Endodermal cell (in vitro differentiated cells): ENCODE measurements at regions not wholly inside any gene's neighbourhood (a gene's known extent, or its start where the extent isn't known, plus 50 kb on each side); places are given as distances from the start of the nearest gene placed in this dataset.

Experiments used
- DNase-seq: peaks from one replicate; pipeline ENCODE4 v3.0.0-alpha.2; 2017
- H3K27ac ChIP-seq: 2 replicates; pipeline ENCODE4 v1.5.1; 2013; ENCODE audit warnings: mild to moderate bottlenecking, low read depth, low read length, moderate library complexity
- H3K27me3 ChIP-seq: 2 replicates; pipeline ENCODE4 v1.6.1; 2013; ENCODE audit warnings: mild to moderate bottlenecking, low read length, moderate library complexity; ENCODE audit not compliant: insufficient read depth, control insufficient read depth, poor library complexity, severe bottlenecking
- H3K36me3 ChIP-seq: 2 replicates; pipeline ENCODE4 v1.7.0; 2013; ENCODE audit warnings: mild to moderate bottlenecking, low read length, moderate library complexity; ENCODE audit not compliant: control insufficient read depth, insufficient read depth
- H3K4me1 ChIP-seq: one replicate; pipeline ENCODE4 v1.7.0; 2013; ENCODE audit warnings: low read length; ENCODE audit not compliant: control insufficient read depth, insufficient read depth
- H3K4me3 ChIP-seq: 2 replicates; pipeline ENCODE4 v1.5.1; 2013; ENCODE audit warnings: mild to moderate bottlenecking, low read length, moderate library complexity
- H3K9ac ChIP-seq: 2 replicates; pipeline ENCODE4 v1.6.1; 2013; ENCODE audit warnings: mild to moderate bottlenecking, low read length, moderate library complexity; ENCODE audit not compliant: poor library complexity, severe bottlenecking; ENCODE audit errors: extremely low read depth
- H3K9me3 ChIP-seq: 2 replicates; pipeline ENCODE4 v1.6.1; 2013; ENCODE audit warnings: mild to moderate bottlenecking, low read length, moderate library complexity; ENCODE audit not compliant: control insufficient read depth
- H3K27ac Mint-ChIP-seq: 2 replicates; pipeline ENCODE4 v1.8.0; 2020; ENCODE audit warnings: mixed read lengths
- H3K27me3 Mint-ChIP-seq: 2 replicates; pipeline ENCODE4 v1.8.0; 2021; ENCODE audit warnings: mild to moderate bottlenecking, mixed read lengths; ENCODE audit not compliant: insufficient read depth
- H3K36me3 Mint-ChIP-seq: 2 replicates; pipeline ENCODE4 v1.8.0; 2020; ENCODE audit warnings: low read depth, mixed read lengths
- H3K4me1 Mint-ChIP-seq: 2 replicates; pipeline ENCODE4 v1.8.0; 2020; ENCODE audit warnings: mixed read lengths
- H3K4me3 Mint-ChIP-seq: 2 replicates; pipeline ENCODE4 v1.8.0; 2020; ENCODE audit warnings: mild to moderate bottlenecking, moderate library complexity, mixed read lengths
- H3K9me3 Mint-ChIP-seq: 2 replicates; pipeline ENCODE4 v1.8.0; 2020; ENCODE audit warnings: mild to moderate bottlenecking, mixed read lengths
- CTCF ChIP-seq: fragments of 200-600 bp; sonication (generic); conservative IDR thresholded peaks from 2 replicates; pipeline ENCODE4 v1.5.0; 2021; ENCODE audit warnings: antibody characterized with exemption, mild to moderate bottlenecking
- WGBS, 2 experiments: methylation state at CpG; one replicate each; pipeline versions ENCODE4 v1.1.5 to v1.1.7; 2013; ENCODE audit warnings: missing lambda C conversion rate in 2 of 2, mixed read lengths in 1 of 2; ENCODE audit not compliant: insufficient coverage in 1 of 2, insufficient read length in 1 of 2; 5-methylcytosine and 5-hydroxymethylcytosine counted together

DNA sequence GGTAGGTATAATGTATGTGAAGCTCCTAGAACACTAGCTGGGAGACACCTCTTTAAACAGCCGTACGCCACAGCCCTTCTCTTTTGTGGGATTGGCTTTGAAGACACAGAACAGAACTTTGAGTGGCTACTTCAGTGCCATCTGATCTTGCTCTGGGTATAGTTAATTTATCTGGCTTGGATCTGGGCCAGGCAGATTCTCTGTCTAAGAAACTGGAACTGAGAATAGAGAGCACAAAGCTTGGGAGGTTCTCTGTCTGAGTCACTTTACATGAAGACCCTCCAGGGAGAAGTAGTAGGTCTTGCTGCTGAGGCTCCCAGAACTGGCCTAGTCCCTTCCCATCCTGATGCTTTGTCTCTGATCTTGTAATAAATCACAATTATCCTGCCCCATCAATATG lies 721.0 kb upstream of the KIF2B start:
- Mint-ChIP-seq H3K9me3 (no peaks in the 10 kb centered on the region), H3K36me3 (no peaks in the 10 kb centered on the region)
- 95 to 100% methylated on average over 2 of the region's 2 CpGs for WGBS, 2 experiments

GRCh38 chr17:53100126-53100525 lies 722.6 kb upstream of the KIF2B start:
- Mint-ChIP-seq H3K27ac (no peak overlapping the region), H3K4me1 (no peaks in the 10 kb centered on the region), H3K36me3 (no peaks in the 10 kb centered on the region), H3K9me3 (no peaks in the 10 kb centered on the region), H3K27me3 (no peaks in the 10 kb centered on the region), H3K4me3 (no peak overlapping the region)
- H3K36me3 ChIP-seq, result no peaks in the 10 kb centered on the region
- WGBS, 2 experiments, result 96 to 98% methylated on average over 2 to 3 of the region's 3 CpGs
- no peaks in the 10 kb centered on the region for H3K9me3 ChIP-seq
- H3K4me3 ChIP-seq, result no peak overlapping the region
- no peaks in the 10 kb centered on the region for H3K27me3 ChIP-seq
- no peaks in the 10 kb centered on the region for H3K4me1 ChIP-seq
- TF ChIP-seq CTCF, result no peak
- no peak overlapping the region for H3K9ac ChIP-seq
- no peak overlapping the region for H3K27ac ChIP-seq
- DNase-seq, result no peak

More for the DNA sequence above, 721.0 kb upstream of the KIF2B start:
- Mint-ChIP-seq H3K4me3 (no peak overlapping the region), H3K27me3 (no peaks in the 10 kb centered on the region), H3K27ac (no peak overlapping the region), H3K4me1 (no peaks in the 10 kb centered on the region)
- no peaks in the 10 kb centered on the region for H3K9me3 ChIP-seq
- no peak overlapping the region for H3K9ac ChIP-seq
- H3K27me3 ChIP-seq, result no peaks in the 10 kb centered on the region
- no peak overlapping the region for H3K27ac ChIP-seq
- no peak overlapping the region for H3K4me3 ChIP-seq
- DNase-seq, result no peak
- no peak for TF ChIP-seq CTCF
- no peaks in the 10 kb centered on the region for H3K36me3 ChIP-seq
- no peaks in the 10 kb centered on the region for H3K4me1 ChIP-seq

DNA sequence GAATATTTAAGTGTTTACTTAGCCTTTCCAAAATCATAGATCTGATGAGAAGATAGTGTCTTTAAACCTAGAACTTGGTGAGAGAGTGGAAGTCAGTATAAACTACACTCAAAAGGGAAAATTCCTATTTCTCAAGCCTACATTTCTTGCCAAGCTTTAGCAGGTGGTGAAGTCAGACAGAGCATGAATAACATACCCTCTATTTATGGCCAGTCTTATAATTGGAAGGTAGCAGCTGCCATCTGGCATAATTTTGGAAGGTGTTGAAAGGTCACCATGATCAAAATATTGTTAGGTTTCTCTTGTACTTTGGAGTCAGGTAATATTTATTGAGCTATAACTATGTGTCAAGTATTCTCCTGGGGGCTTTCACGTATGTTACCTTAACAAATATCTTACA lies 729.3 kb upstream of the KIF2B start:
- Histone ChIP-seq H3K27ac (no peak overlapping the region), H3K9me3 (no peaks in the 10 kb centered on the region), H3K36me3 (no peaks in the 10 kb centered on the region), H3K27me3 (no peaks in the 10 kb centered on the region), H3K4me1 (no peaks in the 10 kb centered on the region), H3K4me3 (no peak overlapping the region), H3K9ac (no peak overlapping the region)
- WGBS, 2 experiments, result 75% methylated on average over 1 of the region's 1 CpG; no CpG with 5 or more reads in 1 of the 2 experiments
- no peak overlapping the region for H3K4me3 Mint-ChIP-seq
- no peaks in the 10 kb centered on the region for H3K9me3 Mint-ChIP-seq
- no peak overlapping the region for H3K27ac Mint-ChIP-seq
- no peaks in the 10 kb centered on the region for H3K27me3 Mint-ChIP-seq
- H3K4me1 Mint-ChIP-seq, result peaks cover 17% of the 10 kb centered on the region
- no peak for DNase-seq
- no peaks in the 10 kb centered on the region for H3K36me3 Mint-ChIP-seq
- TF ChIP-seq CTCF, result no peak
